Fibroblast of lung (primary cell): ENCODE measurements at regions not wholly inside any gene's neighbourhood (a gene's known extent, or its start where the extent isn't known, plus 50 kb on each side); places are given as distances from the start of the nearest gene placed in this dataset.
"Not testable (repeated sequence)": the region's sequence is repeated elsewhere in the genome, so short reads cannot be mapped to it uniquely, and the experiment has no call there.

Experiments used
- DNase-seq, 2 donors: peaks; one replicate each; pipeline versions ENCODE4 v3.0.0 to v3.0.0-alpha.2; 2010; ENCODE audit warnings: low read depth in 2 of 2
- H2AFZ ChIP-seq: 2 replicates; pipeline ENCODE4 v1.5.1; 2012; ENCODE audit warnings: low read length, control low read depth, inconsistent platforms
- H3K27ac ChIP-seq: 2 replicates; pipeline ENCODE4 v1.5.1; 2011; ENCODE audit warnings: low read length, control low read depth; ENCODE audit not compliant: insufficient read depth
- H3K27me3 ChIP-seq: 2 replicates; pipeline ENCODE4 v1.5.1; 2011; ENCODE audit warnings: mild to moderate bottlenecking, low read length; ENCODE audit not compliant: control insufficient read depth, insufficient read depth
- H3K36me3 ChIP-seq: 2 replicates; pipeline ENCODE4 v1.5.1; 2011; ENCODE audit warnings: low read length; ENCODE audit not compliant: control insufficient read depth, insufficient read depth
- H3K4me1 ChIP-seq: 2 replicates; pipeline ENCODE4 v1.5.1; 2011; ENCODE audit warnings: low read length; ENCODE audit not compliant: control insufficient read depth, insufficient read depth; ENCODE audit errors: extremely low read depth
- H3K4me2 ChIP-seq: 2 replicates; pipeline ENCODE4 v1.5.1; 2011; ENCODE audit warnings: low read length, control low read depth; ENCODE audit not compliant: insufficient read depth; ENCODE audit errors: extremely low read depth
- H3K4me3 ChIP-seq, 4 experiments: fragments of 200-600 bp in 1 of 4; sonication (generic) in 1 of 4; replicated peaks in 1 of 4; 2 replicates each; pipeline ENCODE4 v1.5.1; 2011 to 2016; ENCODE audit warnings: low read length in 4 of 4, low read depth in 3 of 4, mild to moderate bottlenecking in 3 of 4, control low read depth in 2 of 4, inconsistent platforms in 1 of 4, mixed read lengths in 1 of 4; ENCODE audit not compliant: insufficient read depth in 1 of 4; ENCODE audit errors: control extremely low read depth in 1 of 4
- H3K79me2 ChIP-seq: 2 replicates; pipeline ENCODE4 v1.5.1; 2012; ENCODE audit warnings: mild to moderate bottlenecking, low read length, inconsistent platforms; ENCODE audit not compliant: control insufficient read depth, insufficient read depth
- H3K9ac ChIP-seq: 2 replicates; pipeline ENCODE4 v1.5.1; 2011; ENCODE audit warnings: mild to moderate bottlenecking, low read length, control low read depth; ENCODE audit not compliant: insufficient read depth
- H3K9me3 ChIP-seq: 2 replicates; pipeline ENCODE4 v1.5.1; 2012; ENCODE audit warnings: low read depth, low read length; ENCODE audit not compliant: control insufficient read depth, insufficient read depth
- H4K20me1 ChIP-seq: 2 replicates; pipeline ENCODE4 v1.5.1; 2011; ENCODE audit warnings: low read length; ENCODE audit not compliant: control insufficient read depth, insufficient read depth; ENCODE audit errors: extremely low read depth
- EZH2 ChIP-seq: IDR thresholded peaks from 2 replicates; pipeline ENCODE4 v1.5.1; 2012; ENCODE audit warnings: low read length, control low read depth, mild to moderate bottlenecking; ENCODE audit errors: missing control alignments
- TF ChIP-seq, protein P1 (sequence below), 2 donors: IDR thresholded peaks in 1 of 2; conservative IDR thresholded peaks in 1 of 2; 1 replicate in 1 of 2; 2 replicates in 1 of 2; pipeline ENCODE4 v1.5.1; 2011 to 2012; ENCODE audit warnings: low read length in 2 of 2, control low read depth in 1 of 2, inconsistent platforms in 1 of 2, low read depth in 1 of 2, mild to moderate bottlenecking in 1 of 2

GRCh38 chr22:27075891-27076290, 418.5 kb downstream of the MIAT start:
- no peaks in the 10 kb centered on the region for H3K36me3 ChIP-seq
- peaks cover 8% of the 10 kb centered on the region for H3K27me3 ChIP-seq
- DNase-seq: no peak
- no peak overlapping the region for H3K27ac ChIP-seq
- no peak overlapping the region for H2AFZ ChIP-seq
- H4K20me1 ChIP-seq: no peaks in the 10 kb centered on the region
- no peak overlapping the region for H3K4me3 ChIP-seq
- H3K9me3 ChIP-seq: no peaks in the 10 kb centered on the region
- no peaks in the 10 kb centered on the region for H3K4me1 ChIP-seq
- H3K79me2 ChIP-seq: no peaks in the 10 kb centered on the region
- no peak for TF ChIP-seq EZH2
- TF ChIP-seq, protein P1, sequence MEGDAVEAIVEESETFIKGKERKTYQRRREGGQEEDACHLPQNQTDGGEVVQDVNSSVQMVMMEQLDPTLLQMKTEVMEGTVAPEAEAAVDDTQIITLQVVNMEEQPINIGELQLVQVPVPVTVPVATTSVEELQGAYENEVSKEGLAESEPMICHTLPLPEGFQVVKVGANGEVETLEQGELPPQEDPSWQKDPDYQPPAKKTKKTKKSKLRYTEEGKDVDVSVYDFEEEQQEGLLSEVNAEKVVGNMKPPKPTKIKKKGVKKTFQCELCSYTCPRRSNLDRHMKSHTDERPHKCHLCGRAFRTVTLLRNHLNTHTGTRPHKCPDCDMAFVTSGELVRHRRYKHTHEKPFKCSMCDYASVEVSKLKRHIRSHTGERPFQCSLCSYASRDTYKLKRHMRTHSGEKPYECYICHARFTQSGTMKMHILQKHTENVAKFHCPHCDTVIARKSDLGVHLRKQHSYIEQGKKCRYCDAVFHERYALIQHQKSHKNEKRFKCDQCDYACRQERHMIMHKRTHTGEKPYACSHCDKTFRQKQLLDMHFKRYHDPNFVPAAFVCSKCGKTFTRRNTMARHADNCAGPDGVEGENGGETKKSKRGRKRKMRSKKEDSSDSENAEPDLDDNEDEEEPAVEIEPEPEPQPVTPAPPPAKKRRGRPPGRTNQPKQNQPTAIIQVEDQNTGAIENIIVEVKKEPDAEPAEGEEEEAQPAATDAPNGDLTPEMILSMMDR (conservative IDR thresholded peaks at IDR 0.05 in 1 of 2, IDR thresholded peaks at IDR 0.05 in 1 of 2; ENCODE audit: low read depth in 1 of 2, low read length in 2 of 2): no peak
- no peak overlapping the region for H3K4me2 ChIP-seq
- no peak overlapping the region for H3K9ac ChIP-seq

DNA sequence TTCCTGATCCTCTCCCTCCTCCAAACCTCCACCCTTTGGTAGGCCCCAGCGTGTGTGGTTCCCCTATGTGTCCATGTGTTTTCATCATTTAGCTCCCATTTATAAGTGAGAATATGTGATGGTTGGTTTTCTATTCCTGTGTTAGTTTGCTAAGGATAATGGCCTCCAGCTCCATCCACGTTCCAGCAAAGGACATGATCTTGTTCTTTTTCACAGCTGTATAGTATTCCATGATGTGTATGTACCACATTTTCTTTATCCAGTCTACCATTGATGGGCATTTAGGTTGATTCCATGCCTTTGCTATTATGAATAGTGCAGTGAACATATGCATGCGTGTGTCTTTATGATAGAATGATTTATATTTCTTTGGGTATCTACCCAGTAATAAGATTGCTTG, 420.7 kb downstream of the MIAT start:
- not testable (repeated sequence) for H4K20me1 ChIP-seq, H3K9me3 ChIP-seq, H3K4me3 ChIP-seq, H3K9ac ChIP-seq, H3K36me3 ChIP-seq, H3K79me2 ChIP-seq, H3K4me1 ChIP-seq, H2AFZ ChIP-seq, H3K27ac ChIP-seq, DNase-seq, H3K4me2 ChIP-seq
- peaks cover 12% of the 10 kb centered on the region for H3K27me3 ChIP-seq

DNA sequence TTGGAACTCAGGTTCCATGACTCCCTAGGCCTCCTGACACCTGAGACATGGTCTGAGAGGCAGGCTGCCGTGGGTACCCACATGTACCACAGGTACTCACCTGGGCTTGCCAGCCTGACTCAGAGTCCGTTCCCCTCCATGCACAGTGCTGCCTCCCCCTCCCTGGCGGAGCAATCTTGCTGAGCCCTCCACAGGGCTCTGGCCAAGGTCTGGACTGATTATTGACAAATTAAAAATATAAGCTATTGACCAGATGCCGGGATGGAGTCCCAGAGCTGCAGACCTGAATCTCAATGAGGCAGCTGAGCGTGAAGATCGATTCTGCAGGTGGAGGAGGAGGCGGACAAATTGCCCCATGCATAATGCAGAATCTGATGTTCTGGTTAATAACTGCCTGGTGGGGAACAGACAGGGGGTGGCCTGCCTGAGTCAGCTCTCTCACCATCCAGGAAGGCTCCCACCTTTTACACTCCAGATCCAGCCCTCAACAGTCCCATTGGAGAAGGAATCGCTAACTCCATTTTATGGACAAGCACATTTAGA, 422.7 kb downstream of the MIAT start:
- DNase-seq: no peak
- no peak overlapping the region for H3K4me2 ChIP-seq
- H3K36me3 ChIP-seq: no peaks in the 10 kb centered on the region
- no peaks in the 10 kb centered on the region for H3K79me2 ChIP-seq
- no peak overlapping the region for H3K9ac ChIP-seq
- H3K9me3 ChIP-seq: no peaks in the 10 kb centered on the region
- H3K4me3 ChIP-seq: no peak overlapping the region
- H3K4me1 ChIP-seq: no peaks in the 10 kb centered on the region
- TF ChIP-seq, protein P1 (conservative IDR thresholded peaks at IDR 0.05 in 1 of 2, IDR thresholded peaks at IDR 0.05 in 1 of 2; ENCODE audit: low read depth in 1 of 2, low read length in 2 of 2): no peak
- TF ChIP-seq EZH2: no peak
- H2AFZ ChIP-seq: no peak overlapping the region
- H3K27me3 ChIP-seq: peaks cover 17% of the 10 kb centered on the region
- no peaks in the 10 kb centered on the region for H4K20me1 ChIP-seq
- no peak overlapping the region for H3K27ac ChIP-seq
